Dedifferentiated amniotic fluid mesenchymal stem cell (primary cell): ENCODE measurements at regions not wholly inside any gene's neighbourhood (a gene's known extent, or its start where the extent isn't known, plus 50 kb on each side); places are given as distances from the start of the nearest gene placed in this dataset.
"Not testable (repeated sequence)": the region's sequence is repeated elsewhere in the genome, so short reads cannot be mapped to it uniquely, and the experiment has no call there.

Source experiments
- DNase-seq: peaks from one replicate; pipeline ENCODE4 v3.0.0-alpha.2; 2016; ENCODE audit errors: extremely low spot score

DNA sequence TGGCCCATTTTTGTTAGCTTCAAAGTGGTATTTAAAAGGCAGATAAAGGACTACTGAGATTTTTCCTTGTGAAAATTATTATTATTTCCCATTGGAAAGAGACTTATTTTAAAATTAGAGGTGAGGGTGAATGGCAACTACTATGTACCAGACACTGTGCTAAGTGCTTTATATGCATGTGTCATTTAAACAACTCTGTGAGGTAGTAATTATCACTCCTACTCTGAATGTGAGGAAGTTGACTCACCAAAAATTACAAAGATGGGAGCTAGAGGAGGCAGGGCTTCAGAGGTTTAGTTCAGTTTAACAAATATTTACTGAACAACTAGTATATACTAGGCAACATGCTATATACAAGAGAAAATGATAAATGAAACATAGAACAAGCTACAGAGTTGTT, 78.2 kb downstream of the MSL3 start:
- DNase-seq = no peak

GRCh38 chrX:11837437-11837836, 79.4 kb downstream of the MSL3 start:
- DNase-seq = no peak

GRCh38 chrX:11864171-11864570, 106.1 kb downstream of the MSL3 start:
- DNase-seq = no peak

GRCh38 chrX:11867610-11868345, 109.7 kb downstream of the MSL3 start:
- no peak for DNase-seq

GRCh38 chrX:11870789-11871188, 112.8 kb downstream of the MSL3 start:
- DNase-seq = no peak

- no peak for DNase-seq
Measured at GRCh38 chrX:11881485-11882170, 123.6 kb downstream of the MSL3 start.

- no peak for DNase-seq
Measured at GRCh38 chrX:11886745-11887144, 128.7 kb downstream of the MSL3 start.

DNA sequence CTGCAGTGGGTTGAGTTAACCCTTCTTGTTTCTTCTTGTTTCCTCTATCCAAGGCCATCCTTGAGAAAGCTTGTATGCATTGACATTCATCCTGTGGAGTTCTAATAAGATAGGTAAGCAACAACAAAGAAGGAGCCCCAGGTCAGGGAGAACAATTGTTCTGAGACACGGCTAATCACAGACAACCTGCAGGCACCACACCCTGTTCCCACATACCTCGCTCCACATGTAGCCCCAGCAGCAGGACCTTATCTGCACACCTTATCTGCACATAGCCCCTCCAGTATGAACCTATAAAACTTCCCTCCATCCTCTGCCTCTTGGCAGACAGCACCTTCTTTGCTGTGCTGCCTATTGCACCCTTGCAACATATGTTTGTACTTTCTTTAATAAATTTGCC, 129.1 kb downstream of the MSL3 start:
- DNase-seq = no peak

- DNase-seq = no peak
Measured at GRCh38 chrX:11888421-11888820, 130.4 kb downstream of the MSL3 start.

- DNase-seq = no peak
Measured at GRCh38 chrX:11889791-11890190, 131.8 kb downstream of the MSL3 start.

DNA sequence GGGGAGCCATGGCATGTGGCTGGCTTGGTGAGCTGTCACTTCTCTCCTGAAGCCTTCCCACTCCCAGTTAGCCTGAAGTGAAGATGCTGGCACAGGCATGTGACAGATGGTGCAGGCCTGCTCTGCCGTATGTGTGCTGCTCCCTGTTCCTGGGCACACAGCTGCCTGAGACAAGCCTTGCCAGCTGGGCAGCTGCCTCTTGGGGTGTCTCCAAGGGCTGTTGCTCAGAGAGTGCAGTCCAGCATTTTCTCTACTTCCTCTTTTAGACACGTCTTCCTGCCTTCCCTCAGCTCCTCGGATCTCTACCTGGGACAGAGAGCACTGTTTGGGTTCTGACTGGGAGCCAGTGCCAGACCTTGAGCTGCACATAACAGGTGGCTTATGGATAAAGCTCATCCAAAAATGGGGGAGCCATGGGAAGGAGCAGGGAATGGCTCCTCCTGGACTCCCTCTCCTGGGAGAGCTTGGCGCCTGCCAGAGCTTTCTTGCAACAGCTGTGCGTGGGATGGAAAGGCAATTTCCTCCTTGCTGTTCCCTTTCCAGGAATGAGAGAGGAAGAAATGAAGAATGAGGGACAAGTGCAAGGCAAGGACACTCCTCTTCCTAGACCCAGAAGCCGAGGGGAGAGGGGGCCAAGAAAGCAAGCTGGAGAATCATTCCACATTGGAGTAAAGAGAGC, 132.9 kb downstream of the MSL3 start:
- no peak for DNase-seq

- no peak for DNase-seq
Measured at GRCh38 chrX:11893933-11894710, 136.1 kb downstream of the MSL3 start.

DNA sequence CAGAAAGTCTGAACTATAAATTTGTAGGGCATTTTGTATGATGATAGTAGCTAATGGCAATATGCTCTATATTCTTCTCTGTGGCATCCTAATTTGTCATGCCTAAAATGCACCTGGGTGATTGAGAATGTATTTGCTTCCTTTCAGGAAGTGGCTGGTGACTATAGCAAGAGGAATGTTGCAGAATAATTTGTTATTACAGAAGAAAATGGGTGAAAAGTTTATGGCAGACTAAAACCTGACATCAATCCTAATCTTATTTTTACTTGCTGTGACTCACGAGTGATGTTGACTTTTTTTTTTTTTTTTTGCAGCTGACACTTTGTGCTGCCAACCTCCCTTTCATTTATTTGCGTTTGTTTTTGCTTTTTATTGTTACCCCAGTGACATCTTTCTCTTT, 141.1 kb downstream of the MSL3 start:
- DNase-seq = no peak

DNA sequence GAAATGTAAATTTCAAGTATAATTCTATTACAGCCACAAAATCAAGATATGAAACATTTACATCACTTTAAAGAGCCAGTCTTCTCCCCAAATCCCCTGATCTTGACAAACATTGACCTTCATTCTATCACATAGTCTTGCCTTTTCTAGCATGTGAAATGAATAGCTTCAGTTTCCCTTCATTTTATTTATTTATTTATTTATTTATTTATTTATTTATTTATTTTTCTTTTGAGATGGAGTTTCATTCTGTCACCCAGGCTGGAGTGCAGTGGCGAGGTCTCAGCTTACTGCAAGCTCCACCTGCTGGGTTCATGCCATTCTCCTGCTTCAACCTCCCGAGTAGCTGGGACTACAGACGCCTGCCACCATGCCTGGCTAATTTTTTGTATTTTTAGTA, 147.9 kb downstream of the MSL3 start:
- DNase-seq = not testable (repeated sequence)

DNA sequence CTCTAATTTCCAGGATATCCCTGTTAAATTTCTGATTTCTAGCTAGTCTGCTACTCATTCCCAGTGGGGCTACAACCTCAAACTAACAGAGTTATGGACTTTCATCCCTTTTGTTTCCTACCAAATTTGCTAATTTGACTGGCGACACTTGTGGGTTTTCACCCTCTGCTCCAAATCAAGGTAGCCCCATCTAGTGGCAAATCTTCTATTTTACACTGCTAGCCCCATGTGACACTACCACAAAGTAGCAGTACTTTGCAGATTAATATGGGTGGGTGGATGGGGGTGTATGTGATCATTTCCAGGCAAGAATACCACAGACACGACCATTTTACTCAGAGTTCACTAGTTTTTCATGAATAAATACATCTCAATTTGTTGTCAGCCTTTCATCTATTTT, 150.3 kb downstream of the MSL3 start:
- DNase-seq = no peak

- no peak for DNase-seq
Measured at GRCh38 chrX:11913001-11913400, 155.0 kb downstream of the MSL3 start.

- DNase-seq = no peak
Measured at GRCh38 chrX:11929476-11929875, 171.4 kb downstream of the MSL3 start.

DNA sequence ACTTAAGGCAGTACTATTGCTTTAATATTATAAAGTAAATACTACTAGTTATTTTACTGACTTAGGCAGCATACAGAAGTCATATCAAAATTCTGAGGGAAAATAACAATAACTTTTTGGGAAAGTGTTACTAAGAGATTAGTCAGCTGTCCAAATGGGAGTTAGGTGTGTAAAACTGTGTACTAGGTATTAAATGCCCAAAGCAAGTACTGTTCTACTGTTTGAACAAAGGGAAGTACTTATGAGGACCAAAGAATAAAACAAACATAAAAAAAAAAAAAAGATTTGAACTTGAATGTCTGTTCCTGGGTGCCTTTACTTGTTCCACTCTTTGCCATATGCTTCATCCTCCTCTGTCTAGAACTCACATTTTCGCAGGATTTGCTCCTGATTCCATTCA, 174.4 kb downstream of the MSL3 start:
- no peak for DNase-seq

DNA sequence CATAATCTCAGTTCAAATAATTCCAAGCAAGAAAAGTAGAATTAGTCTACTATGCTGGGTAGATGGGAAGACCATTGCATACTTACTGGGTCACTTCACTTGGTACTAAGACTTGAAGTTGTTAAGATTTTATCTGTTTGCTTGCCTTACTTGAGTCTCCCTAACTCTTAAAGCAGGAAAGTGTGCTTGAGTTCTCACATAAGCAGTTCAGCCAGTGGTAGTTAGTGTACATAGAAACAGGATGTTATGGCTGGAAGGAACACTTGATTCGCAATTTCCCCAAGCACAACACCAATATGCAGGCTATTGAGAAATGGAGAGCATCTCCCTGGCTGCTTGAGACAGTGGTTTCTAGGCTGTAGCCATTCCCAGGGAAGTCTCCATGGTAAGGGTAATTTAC, 176.1 kb downstream of the MSL3 start:
- DNase-seq = no peak

DNA sequence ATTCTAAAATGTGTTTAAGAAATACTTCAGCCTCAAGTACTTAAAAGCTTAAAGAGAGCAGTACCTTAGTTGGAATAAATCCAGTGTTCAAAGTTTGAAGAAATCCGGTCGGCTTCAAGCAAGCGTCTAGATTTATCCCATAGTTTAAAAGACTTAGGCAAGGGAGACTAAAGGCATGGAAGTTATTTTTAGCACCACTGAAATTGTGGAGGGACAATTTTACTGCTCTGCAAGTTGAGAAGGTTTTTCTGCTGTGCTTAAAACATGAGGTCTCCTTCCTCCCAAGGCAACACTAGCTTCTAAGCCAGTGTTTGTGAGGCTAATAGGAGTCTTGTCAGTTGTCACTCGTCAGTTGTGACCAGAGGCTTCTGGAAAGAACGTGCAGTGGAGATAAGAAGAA, 183.5 kb downstream of the MSL3 start:
- no peak for DNase-seq

GRCh38 chrX:11944501-11944900, 186.5 kb downstream of the MSL3 start:
- DNase-seq = no peak

DNA sequence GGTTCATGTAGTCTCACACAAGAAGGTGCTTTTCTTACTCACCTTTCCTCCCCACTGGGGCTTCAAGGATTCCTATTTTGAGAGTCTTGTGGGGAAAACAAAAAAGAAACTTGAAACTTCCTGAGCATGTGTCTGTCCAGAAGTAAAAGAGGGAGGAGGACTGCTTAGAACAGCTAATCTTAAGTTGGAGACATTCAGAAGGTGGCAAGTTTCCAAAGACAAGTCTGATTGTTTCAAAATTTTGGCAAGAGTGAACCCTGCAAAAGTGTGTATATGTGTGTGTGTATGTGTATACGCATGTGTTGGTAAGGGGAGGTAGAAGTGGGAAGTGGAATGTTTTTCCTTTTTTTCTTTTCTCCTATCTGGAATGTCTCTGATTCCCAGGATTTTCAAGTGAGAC, 189.0 kb upstream of the FRMPD4 start:
- DNase-seq = no peak
